UCSD-AML1 (cell line): ENCODE measurements at regions not wholly inside any gene's neighbourhood (a gene's known extent, or its start where the extent isn't known, plus 50 kb on each side); places are given as distances from the start of the nearest gene placed in this dataset.
"Not testable (repeated sequence)": the region's sequence is repeated elsewhere in the genome, so short reads cannot be mapped to it uniquely, and the experiment has no call there.

Experiments
- DNase-seq: peaks from one replicate; lab custom pipeline; 2025; ENCODE audit not compliant: unreplicated experiment; lab: John Stamatoyannopoulos, UW

GRCh38 chr12:29029484-29029883, 119.6 kb upstream of the FAR2 start:
- DNase-seq = not testable (repeated sequence)

- DNase-seq = no peak
Measured at GRCh38 chr12:29030006-29030405, 119.1 kb upstream of the FAR2 start.

- DNase-seq = no peak
Measured at GRCh38 chr12:29032446-29032845, 116.6 kb upstream of the FAR2 start.

- DNase-seq = no peak
Measured at GRCh38 chr12:29033519-29033918, 115.6 kb upstream of the FAR2 start.

GRCh38 chr12:29035112-29035511, 114.0 kb upstream of the FAR2 start:
- DNase-seq = no peak

- no peak for DNase-seq
Measured at GRCh38 chr12:29039013-29039412, 110.1 kb upstream of the FAR2 start.

GRCh38 chr12:29041621-29042020, 107.5 kb upstream of the FAR2 start:
- no peak for DNase-seq

- no peak for DNase-seq
Measured at GRCh38 chr12:29043069-29043468, 106.0 kb upstream of the FAR2 start.

- no peak for DNase-seq
Measured at GRCh38 chr12:29044799-29045198, 104.3 kb upstream of the FAR2 start.

GRCh38 chr12:29048787-29049186, 100.3 kb upstream of the FAR2 start:
- no peak for DNase-seq

GRCh38 chr12:29050503-29050902, 98.6 kb upstream of the FAR2 start:
- no peak for DNase-seq

GRCh38 chr12:29051221-29051620, 97.9 kb upstream of the FAR2 start:
- DNase-seq = no peak

- DNase-seq = no peak
Measured at GRCh38 chr12:29053567-29053966, 95.5 kb upstream of the FAR2 start.

GRCh38 chr12:29054858-29055663, 94.0 kb upstream of the FAR2 start:
- no peak for DNase-seq

- DNase-seq = no peak
Measured at GRCh38 chr12:29066011-29066588, 83.0 kb upstream of the FAR2 start.

- no peak for DNase-seq
Measured at GRCh38 chr12:29067430-29067829, 81.6 kb upstream of the FAR2 start.

- DNase-seq = no peak
Measured at GRCh38 chr12:29070309-29070708, 78.8 kb upstream of the FAR2 start.

GRCh38 chr12:29071099-29071498, 78.0 kb upstream of the FAR2 start:
- DNase-seq = no peak

GRCh38 chr12:29072631-29073030, 76.4 kb upstream of the FAR2 start:
- DNase-seq = no peak

GRCh38 chr12:29073631-29074239, 75.3 kb upstream of the FAR2 start:
- no peak for DNase-seq

- DNase-seq = no peak
Measured at GRCh38 chr12:29081101-29081500, 68.0 kb upstream of the FAR2 start.

- no peak for DNase-seq
Measured at GRCh38 chr12:29082522-29082921, 66.6 kb upstream of the FAR2 start.
